ENCODE measurements at regions not wholly inside any gene's neighbourhood (a gene's known extent, or its start where the extent isn't known, plus 50 kb on each side); places are given as distances from the start of the nearest gene placed in this dataset.

DNA sequence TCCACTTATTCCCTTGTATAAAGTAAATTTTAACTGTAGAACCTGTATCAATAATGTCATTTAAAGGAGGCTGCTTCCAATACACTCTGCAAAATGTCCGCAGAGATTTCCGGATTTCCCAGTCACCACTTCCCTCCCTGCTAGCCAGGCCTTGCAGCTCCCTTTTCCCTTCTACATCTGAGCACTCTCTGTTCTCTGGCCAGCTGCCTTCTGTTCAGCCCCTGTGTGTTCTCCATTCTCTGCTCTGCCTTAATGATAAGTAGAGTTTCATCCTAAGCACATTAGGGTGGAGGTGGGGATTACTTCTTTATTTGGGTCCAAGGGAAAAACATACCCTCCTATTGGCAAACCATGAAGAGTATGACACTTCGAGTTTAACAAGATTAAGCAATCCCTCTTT is 719.6 kb upstream of the WWC1 start:
- TF ChIP-seq, protein P1, sequence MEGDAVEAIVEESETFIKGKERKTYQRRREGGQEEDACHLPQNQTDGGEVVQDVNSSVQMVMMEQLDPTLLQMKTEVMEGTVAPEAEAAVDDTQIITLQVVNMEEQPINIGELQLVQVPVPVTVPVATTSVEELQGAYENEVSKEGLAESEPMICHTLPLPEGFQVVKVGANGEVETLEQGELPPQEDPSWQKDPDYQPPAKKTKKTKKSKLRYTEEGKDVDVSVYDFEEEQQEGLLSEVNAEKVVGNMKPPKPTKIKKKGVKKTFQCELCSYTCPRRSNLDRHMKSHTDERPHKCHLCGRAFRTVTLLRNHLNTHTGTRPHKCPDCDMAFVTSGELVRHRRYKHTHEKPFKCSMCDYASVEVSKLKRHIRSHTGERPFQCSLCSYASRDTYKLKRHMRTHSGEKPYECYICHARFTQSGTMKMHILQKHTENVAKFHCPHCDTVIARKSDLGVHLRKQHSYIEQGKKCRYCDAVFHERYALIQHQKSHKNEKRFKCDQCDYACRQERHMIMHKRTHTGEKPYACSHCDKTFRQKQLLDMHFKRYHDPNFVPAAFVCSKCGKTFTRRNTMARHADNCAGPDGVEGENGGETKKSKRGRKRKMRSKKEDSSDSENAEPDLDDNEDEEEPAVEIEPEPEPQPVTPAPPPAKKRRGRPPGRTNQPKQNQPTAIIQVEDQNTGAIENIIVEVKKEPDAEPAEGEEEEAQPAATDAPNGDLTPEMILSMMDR (conservative IDR thresholded peaks at IDR 0.05; ENCODE audit: low read length), result no peak
- no peak for TF ChIP-seq EZH2phosphoT487 (IDR thresholded peaks at IDR 0.05; ENCODE audit: borderline replicate concordance, low read depth, low read length)
